Upper lobe of left lung (tissue), 4 donors: ENCODE measurements at regions not wholly inside any gene's neighbourhood (a gene's known extent, or its start where the extent isn't known, plus 50 kb on each side); places are given as distances from the start of the nearest gene placed in this dataset.

Experiments
- POLR2A ChIP-seq, 4 donors: fragments of 450-650 bp; IDR thresholded peaks; one replicate each; pipeline ENCODE4 v1.5.1; 2016 to 2017; ENCODE audit warnings: antibody characterized with exemption in 4 of 4, mild to moderate bottlenecking in 2 of 4
- POLR2AphosphoS5 ChIP-seq, 2 donors: sonication (generic); formaldehyde crosslinking; IDR thresholded peaks; one replicate each; pipeline ENCODE4 v1.5.1; 2017; ENCODE audit warnings: antibody characterized with exemption in 2 of 2
- TF ChIP-seq, protein P1 (sequence below), 6 experiments: fragments of 450-650 bp in 4 of 6; fragments of 200-600 bp in 2 of 6; sonication (generic) in 2 of 6; IDR thresholded peaks; one replicate each; pipeline ENCODE4 v1.5.1; 2016 to 2019; ENCODE audit warnings: antibody characterized with exemption in 6 of 6

DNA sequence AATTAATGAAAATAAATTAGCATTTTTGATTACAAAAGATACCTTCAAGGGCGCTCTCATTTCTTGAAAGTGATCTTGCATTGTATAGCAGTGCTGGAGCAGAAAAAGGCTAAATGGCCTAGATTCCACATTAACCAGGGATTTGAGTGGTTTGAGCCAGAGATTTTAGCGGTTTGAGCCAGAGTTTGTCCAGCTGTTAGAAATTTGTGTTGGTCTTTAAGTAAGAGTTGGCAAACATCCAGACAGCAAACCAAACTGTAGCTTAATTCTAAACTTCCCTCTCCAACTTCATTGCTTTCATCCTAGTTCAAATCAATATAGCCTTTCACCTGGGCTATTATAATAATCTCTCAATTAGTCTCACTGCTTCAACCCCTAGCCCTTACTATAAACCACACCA lies 351.7 kb downstream of the IGSF11 start:
- TF ChIP-seq POLR2AphosphoS5 (IDR thresholded peaks at IDR 0.05) (no peak), POLR2A (IDR thresholded peaks at IDR 0.05) (no peak)
- TF ChIP-seq, protein P1, sequence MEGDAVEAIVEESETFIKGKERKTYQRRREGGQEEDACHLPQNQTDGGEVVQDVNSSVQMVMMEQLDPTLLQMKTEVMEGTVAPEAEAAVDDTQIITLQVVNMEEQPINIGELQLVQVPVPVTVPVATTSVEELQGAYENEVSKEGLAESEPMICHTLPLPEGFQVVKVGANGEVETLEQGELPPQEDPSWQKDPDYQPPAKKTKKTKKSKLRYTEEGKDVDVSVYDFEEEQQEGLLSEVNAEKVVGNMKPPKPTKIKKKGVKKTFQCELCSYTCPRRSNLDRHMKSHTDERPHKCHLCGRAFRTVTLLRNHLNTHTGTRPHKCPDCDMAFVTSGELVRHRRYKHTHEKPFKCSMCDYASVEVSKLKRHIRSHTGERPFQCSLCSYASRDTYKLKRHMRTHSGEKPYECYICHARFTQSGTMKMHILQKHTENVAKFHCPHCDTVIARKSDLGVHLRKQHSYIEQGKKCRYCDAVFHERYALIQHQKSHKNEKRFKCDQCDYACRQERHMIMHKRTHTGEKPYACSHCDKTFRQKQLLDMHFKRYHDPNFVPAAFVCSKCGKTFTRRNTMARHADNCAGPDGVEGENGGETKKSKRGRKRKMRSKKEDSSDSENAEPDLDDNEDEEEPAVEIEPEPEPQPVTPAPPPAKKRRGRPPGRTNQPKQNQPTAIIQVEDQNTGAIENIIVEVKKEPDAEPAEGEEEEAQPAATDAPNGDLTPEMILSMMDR (IDR thresholded peaks at IDR 0.05): no peak
